NT2/D1 (cell line): ENCODE measurements at regions not wholly inside any gene's neighbourhood (a gene's known extent, or its start where the extent isn't known, plus 50 kb on each side); places are given as distances from the start of the nearest gene placed in this dataset.
A peak's percentile ranks its signal among the peaks of the same experiment; 100 is the strongest.

Source experiments
- DNase-seq: peaks from one replicate; pipeline ENCODE4 v3.0.0-alpha.2; 2011; ENCODE audit warnings: low read depth, low spot score
- H3K27me3 ChIP-seq: 2 replicates; pipeline ENCODE4 v1.6.0; 2011; ENCODE audit warnings: mild to moderate bottlenecking; ENCODE audit not compliant: insufficient read length, insufficient read depth
- H3K36me3 ChIP-seq: 2 replicates; pipeline ENCODE4 v1.6.1; 2011; ENCODE audit warnings: mild to moderate bottlenecking, low read length, mixed read lengths; ENCODE audit not compliant: insufficient read depth, insufficient read length
- H3K4me1 ChIP-seq: 2 replicates; pipeline ENCODE4 v1.5.1; 2011; ENCODE audit not compliant: insufficient read depth, insufficient read length
- H3K4me3 ChIP-seq: 2 replicates; pipeline ENCODE4 v1.5.1; 2011; ENCODE audit warnings: low read depth; ENCODE audit not compliant: insufficient read length
- H3K9ac ChIP-seq: 2 replicates; pipeline ENCODE4 v1.6.0; 2011; ENCODE audit warnings: low read depth; ENCODE audit not compliant: insufficient read length
- H3K9me3 ChIP-seq: 2 replicates; pipeline ENCODE4 v1.5.1; 2011; ENCODE audit warnings: mild to moderate bottlenecking, low read length; ENCODE audit not compliant: insufficient read depth
- SUZ12 ChIP-seq: IDR thresholded peaks from 2 replicates; pipeline ENCODE4 v1.6.1; 2011; ENCODE audit not compliant: insufficient read length, insufficient read depth; ENCODE audit errors: extremely low read depth
- YY1 ChIP-seq: IDR thresholded peaks from 2 replicates; pipeline ENCODE4 v1.6.1; 2011; ENCODE audit not compliant: insufficient read length, insufficient read depth
- ZNF274 ChIP-seq: IDR thresholded peaks from 2 replicates; pipeline ENCODE4 v1.6.1; 2011; ENCODE audit warnings: mild to moderate bottlenecking, low read depth, low read length

GRCh38 chr18:3328532-3328931 is 66.6 kb downstream of the MYL12B start:
- no peaks in the 10 kb centered on the region for H3K4me1 ChIP-seq
- no peaks in the 10 kb centered on the region for H3K36me3 ChIP-seq
- TF ChIP-seq ZNF274 (no peak), SUZ12 (no peak), YY1 (no peak)
- no peak for DNase-seq
- peaks cover 49% of the 10 kb centered on the region for H3K9me3 ChIP-seq
- H3K9ac ChIP-seq = no peak overlapping the region
- no peaks in the 10 kb centered on the region for H3K27me3 ChIP-seq
- H3K4me3 ChIP-seq = no peak overlapping the region

GRCh38 chr18:3329471-3329870 is 67.5 kb downstream of the MYL12B start:
- no peaks in the 10 kb centered on the region for H3K27me3 ChIP-seq
- DNase-seq = no peak
- H3K4me1 ChIP-seq = no peaks in the 10 kb centered on the region
- H3K36me3 ChIP-seq = no peaks in the 10 kb centered on the region
- H3K9me3 ChIP-seq = peaks cover 59% of the 10 kb centered on the region
- no peak overlapping the region for H3K4me3 ChIP-seq
- TF ChIP-seq ZNF274 (no peak), SUZ12 (no peak), YY1 (no peak)
- no peak overlapping the region for H3K9ac ChIP-seq

- Histone ChIP-seq H3K27me3 (no peaks in the 10 kb centered on the region), H3K4me1 (no peaks in the 10 kb centered on the region), H3K36me3 (no peaks in the 10 kb centered on the region), H3K9ac (no peak overlapping the region), H3K4me3 (no peak overlapping the region), H3K9me3 (peaks cover 63% of the 10 kb centered on the region)
- no peak for DNase-seq
- TF ChIP-seq YY1 (no peak), ZNF274 (no peak), SUZ12 (no peak)
Measured at GRCh38 chr18:3329872-3330271, 67.9 kb downstream of the MYL12B start.

- TF ChIP-seq ZNF274 = no peak
- no peak for TF ChIP-seq SUZ12
- TF ChIP-seq YY1 = no peak
Measured at GRCh38 chr18:3330622-3331021, 68.7 kb downstream of the MYL12B start.

GRCh38 chr18:3332376-3332775 is 70.4 kb downstream of the MYL12B start:
- DNase-seq = no peak

More at GRCh38 chr18:3330622-3331021, 68.7 kb downstream of the MYL12B start:
- H3K27me3 ChIP-seq = no peaks in the 10 kb centered on the region
- H3K9ac ChIP-seq = no peak overlapping the region
- no peak for DNase-seq
- peaks cover 64% of the 10 kb centered on the region for H3K9me3 ChIP-seq
- no peak overlapping the region for H3K4me3 ChIP-seq
- no peaks in the 10 kb centered on the region for H3K4me1 ChIP-seq
- H3K36me3 ChIP-seq = no peaks in the 10 kb centered on the region

GRCh38 chr18:3333056-3333720 is 71.3 kb downstream of the MYL12B start:
- H3K4me1 ChIP-seq = no peaks in the 10 kb centered on the region
- no peak overlapping the region for H3K9ac ChIP-seq
- H3K9me3 ChIP-seq = peaks cover 56% of the 10 kb centered on the region
- DNase-seq = peak; percentile 35
- TF ChIP-seq ZNF274 (no peak), SUZ12 (no peak), YY1 (no peak)
- no peak overlapping the region for H3K4me3 ChIP-seq
- H3K27me3 ChIP-seq = no peaks in the 10 kb centered on the region
- H3K36me3 ChIP-seq = no peaks in the 10 kb centered on the region

More at GRCh38 chr18:3332376-3332775, 70.4 kb downstream of the MYL12B start:
- Histone ChIP-seq H3K4me3 (no peak overlapping the region), H3K4me1 (no peaks in the 10 kb centered on the region), H3K9me3 (peaks cover 58% of the 10 kb centered on the region), H3K9ac (no peak overlapping the region), H3K27me3 (no peaks in the 10 kb centered on the region), H3K36me3 (no peaks in the 10 kb centered on the region)
- TF ChIP-seq SUZ12 = no peak
- no peak for TF ChIP-seq ZNF274
- TF ChIP-seq YY1 = no peak

- Histone ChIP-seq H3K9me3 (peaks cover 56% of the 10 kb centered on the region), H3K4me3 (no peak overlapping the region), H3K27me3 (no peaks in the 10 kb centered on the region), H3K9ac (no peak overlapping the region), H3K36me3 (no peaks in the 10 kb centered on the region), H3K4me1 (no peaks in the 10 kb centered on the region)
- no peak for DNase-seq
- TF ChIP-seq YY1 (no peak), SUZ12 (no peak), ZNF274 (no peak)
Measured at GRCh38 chr18:3333721-3334386, 71.9 kb downstream of the MYL12B start.
